Osteocyte (in vitro differentiated cells): ENCODE measurements at regions not wholly inside any gene's neighbourhood (a gene's known extent, or its start where the extent isn't known, plus 50 kb on each side); places are given as distances from the start of the nearest gene placed in this dataset.

ENCODE experiments used
- DNase-seq: peaks from one replicate; pipeline ENCODE4 v3.0.0; 2021; ENCODE audit warnings: mixed read lengths; ENCODE audit not compliant: unreplicated experiment; ENCODE audit errors: extremely low spot score
- H3K27ac Mint-ChIP-seq: one replicate; pipeline ENCODE4 v1.8.0; 2021; ENCODE audit warnings: mild to moderate bottlenecking, mixed read lengths; ENCODE audit not compliant: unreplicated experiment
- H3K27me3 Mint-ChIP-seq: one replicate; pipeline ENCODE4 v1.8.0; 2021; ENCODE audit warnings: mixed read lengths; ENCODE audit not compliant: unreplicated experiment
- H3K36me3 Mint-ChIP-seq: one replicate; pipeline ENCODE4 v1.8.0; 2021; ENCODE audit warnings: mixed read lengths; ENCODE audit not compliant: unreplicated experiment
- H3K4me1 Mint-ChIP-seq: one replicate; pipeline ENCODE4 v1.8.0; 2021; ENCODE audit warnings: mixed read lengths; ENCODE audit not compliant: unreplicated experiment
- H3K4me3 Mint-ChIP-seq: one replicate; pipeline ENCODE4 v1.8.0; 2021; ENCODE audit warnings: mild to moderate bottlenecking, moderate library complexity, mixed read lengths; ENCODE audit not compliant: unreplicated experiment
- H3K9me3 Mint-ChIP-seq: one replicate; pipeline ENCODE4 v1.8.0; 2021; ENCODE audit warnings: mixed read lengths; ENCODE audit not compliant: unreplicated experiment
- CTCF ChIP-seq: fragments of 200-600 bp; sonication (generic); IDR thresholded peaks from 2 replicates; pipeline ENCODE4 v1.5.0; 2021; ENCODE audit warnings: antibody characterized with exemption, mild to moderate bottlenecking, moderate library complexity

GRCh38 chr22:27246558-27246957 is 555.0 kb downstream of the MN1 start:
- Mint-ChIP-seq H3K4me1 (peaks cover 20% of the 10 kb centered on the region), H3K36me3 (no peaks in the 10 kb centered on the region), H3K27me3 (no peaks in the 10 kb centered on the region), H3K4me3 (no peak overlapping the region), H3K27ac (no peak overlapping the region), H3K9me3 (no peaks in the 10 kb centered on the region)
- no peak for TF ChIP-seq CTCF
- no peak for DNase-seq

DNA sequence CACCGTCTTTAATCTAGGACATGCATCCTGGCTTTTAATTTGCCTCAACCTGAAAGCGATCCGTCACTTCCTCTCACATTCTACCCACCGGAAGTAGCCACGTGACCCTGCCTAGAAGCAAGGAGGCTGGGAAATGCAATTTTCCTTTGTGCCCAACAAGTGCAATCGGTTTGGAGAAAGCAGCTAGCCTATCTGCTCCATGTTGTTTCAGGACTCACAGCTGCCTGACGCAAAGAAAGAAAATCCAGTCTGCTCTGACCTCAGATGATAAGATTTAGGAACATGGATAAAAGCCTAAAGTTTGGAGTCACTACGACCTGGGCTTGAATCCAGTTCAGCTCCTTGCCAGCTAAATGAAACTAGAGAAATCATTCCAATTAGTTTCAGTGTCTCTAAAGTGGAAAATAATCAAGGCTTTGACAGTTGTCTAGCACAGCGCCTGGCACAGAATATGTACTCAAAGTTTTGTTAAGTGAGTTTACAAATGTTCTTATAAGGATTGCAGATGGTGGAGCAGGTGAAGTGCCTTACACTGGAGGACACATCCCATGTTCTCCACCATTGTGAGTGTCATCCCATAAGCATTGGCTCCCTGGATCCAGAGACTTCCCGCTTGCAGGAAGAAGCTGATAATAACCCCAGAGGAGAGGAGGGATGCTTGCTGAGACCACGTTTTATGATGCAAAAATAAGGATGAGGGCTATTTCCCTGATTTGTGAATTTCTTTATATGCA is 553.7 kb downstream of the MN1 start:
- H3K36me3 Mint-ChIP-seq, result no peaks in the 10 kb centered on the region
- H3K4me3 Mint-ChIP-seq, result no peak overlapping the region
- no peaks in the 10 kb centered on the region for H3K27me3 Mint-ChIP-seq
- H3K9me3 Mint-ChIP-seq, result no peaks in the 10 kb centered on the region
- no peak overlapping the region for H3K27ac Mint-ChIP-seq
- H3K4me1 Mint-ChIP-seq, result peaks cover 11% of the 10 kb centered on the region
- no peak for DNase-seq
- TF ChIP-seq CTCF, result no peak

DNA sequence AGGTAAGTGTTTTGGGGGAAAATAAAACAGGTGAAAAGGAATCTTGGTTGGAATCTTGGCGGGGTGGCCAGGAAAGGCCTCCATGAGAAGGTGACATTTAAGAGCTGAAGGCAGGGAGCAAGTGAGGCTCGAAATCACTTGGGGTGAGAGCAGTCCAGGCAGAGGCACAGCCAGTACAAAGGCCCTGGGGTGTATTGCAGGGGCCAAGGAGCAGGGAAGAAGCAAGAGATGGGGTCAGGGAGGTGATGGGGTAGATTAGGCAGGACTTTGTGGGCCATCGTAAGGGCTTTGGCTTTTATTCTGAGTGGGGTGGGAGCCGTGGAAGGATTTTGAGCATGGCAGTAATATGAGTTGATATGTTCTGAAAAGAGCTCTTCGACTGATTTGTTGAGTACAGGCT is 551.1 kb downstream of the MN1 start:
- Mint-ChIP-seq H3K36me3 (no peaks in the 10 kb centered on the region), H3K27ac (no peak overlapping the region), H3K4me3 (no peak overlapping the region), H3K9me3 (peaks cover 1% of the 10 kb centered on the region), H3K27me3 (no peaks in the 10 kb centered on the region), H3K4me1 (peaks cover 8% of the 10 kb centered on the region)
- DNase-seq, result no peak
- TF ChIP-seq CTCF, result no peak

DNA sequence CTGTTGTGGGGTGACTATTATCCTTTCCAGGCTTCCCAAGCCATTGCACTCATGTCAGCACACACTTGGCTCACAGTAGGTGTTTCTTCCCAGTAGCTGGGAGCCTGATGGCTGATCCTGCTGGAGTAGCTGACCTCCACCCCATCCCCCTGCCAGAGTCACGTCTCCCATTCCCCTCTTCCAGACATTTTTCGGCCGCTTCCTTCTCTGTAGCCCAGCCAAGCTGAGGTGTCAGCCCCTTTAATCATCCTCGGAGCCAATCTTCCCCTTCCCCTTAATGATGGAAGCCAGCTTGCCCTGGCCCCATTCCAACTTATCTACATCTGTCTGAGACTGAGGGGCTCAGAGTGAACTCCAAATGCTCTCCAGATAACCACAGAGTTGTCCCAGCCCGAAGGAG is 550.7 kb downstream of the MN1 start:
- DNase-seq, result no peak
- H3K36me3 Mint-ChIP-seq, result no peaks in the 10 kb centered on the region
- no peak overlapping the region for H3K27ac Mint-ChIP-seq
- H3K4me3 Mint-ChIP-seq, result no peak overlapping the region
- no peak for TF ChIP-seq CTCF
- peaks cover 8% of the 10 kb centered on the region for H3K4me1 Mint-ChIP-seq
- peaks cover 6% of the 10 kb centered on the region for H3K9me3 Mint-ChIP-seq
- H3K27me3 Mint-ChIP-seq, result no peaks in the 10 kb centered on the region

DNA sequence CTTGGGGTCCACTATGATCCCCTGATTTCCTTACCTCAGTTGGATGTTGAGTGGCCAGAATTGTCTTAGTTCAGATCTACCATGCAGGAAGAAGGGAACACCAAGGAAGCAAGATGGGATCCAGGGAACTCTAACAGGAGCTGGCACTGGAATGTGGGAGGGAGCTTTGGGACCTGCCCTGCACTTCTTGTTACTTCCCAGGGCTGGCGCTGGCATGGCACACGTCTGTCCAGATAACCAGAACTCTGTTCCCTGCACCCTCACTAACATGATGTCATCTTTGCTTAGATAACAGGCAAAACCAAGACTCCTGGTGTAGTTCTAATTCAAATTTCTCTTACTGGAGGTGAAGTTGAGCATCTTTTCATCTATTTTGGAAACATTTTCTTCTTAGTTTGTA is 550.0 kb downstream of the MN1 start:
- Mint-ChIP-seq H3K9me3 (peaks cover 9% of the 10 kb centered on the region), H3K4me3 (no peak overlapping the region), H3K4me1 (peaks cover 8% of the 10 kb centered on the region), H3K27me3 (no peaks in the 10 kb centered on the region), H3K36me3 (no peaks in the 10 kb centered on the region), H3K27ac (no peak overlapping the region)
- DNase-seq, result no peak
- TF ChIP-seq CTCF, result no peak
